ENCODE measurements at regions not wholly inside any gene's neighbourhood (a gene's known extent, or its start where the extent isn't known, plus 50 kb on each side); places are given as distances from the start of the nearest gene placed in this dataset.

- in situ Hi-C loops (cut with MboI), result loop anchor here (5.0 to 10.0 kb wide), 3 partner anchors 562 to 1194 kb away; no protein-coding TSS in a partner anchor
- CTCF ChIA-PET, result interaction anchor here (0.7 to 1.0 kb wide), 4 partner anchors 13 to 568 kb away, joined by 3 to 6 read pairs (median 4); no protein-coding TSS in a partner anchor
- RAD21 ChIA-PET (ENCODE audit: unreplicated experiment), result no interaction called here
- no peak overlapping the region; the same call in 1 of the 2 replicates for H2AFZ ChIP-seq (ENCODE audit: control insufficient read depth, low read depth, low read length)
- H3K36me3 ChIP-seq (ENCODE audit: control insufficient read depth in 2 of 2, insufficient read depth in 2 of 2, low read length in 1 of 2), result no peaks in the 10 kb centered on the region
- H3K4me2 ChIP-seq (ENCODE audit: control insufficient read depth, insufficient read depth), result no peak overlapping the region
- DNase-seq (ENCODE audit: low read depth, low spot score) (peak; percentile 13), FAIRE-seq (peak; percentile 86), ATAC-seq (peak; percentile 93)
- H3K9me3 ChIP-seq (replicated peaks; ENCODE audit: control insufficient read depth, insufficient read depth, low read length), result no peaks in the 10 kb centered on the region
- intact Hi-C loops (cut with micrococcal nuclease; ENCODE audit: unreplicated experiment), result loop anchor here (1.0 to 5.0 kb wide), 4 partner anchors 556 to 1197 kb away; no protein-coding TSS in a partner anchor
- H3K27ac ChIP-seq (ENCODE audit: control insufficient read depth, insufficient read depth), result no peak overlapping the region
- no peaks in the 10 kb centered on the region for H3K79me2 ChIP-seq (ENCODE audit: control insufficient read depth, insufficient read depth, low read length)
- no peak overlapping the region for H3K9ac ChIP-seq (ENCODE audit: control insufficient read depth, insufficient read depth, low read length)
- POLR2A ChIA-PET, result no interaction called here
- no peaks in the 10 kb centered on the region for H3K4me1 ChIP-seq (ENCODE audit: control insufficient read depth, insufficient read depth, low read length)
- no peaks in the 10 kb centered on the region for H3K27me3 ChIP-seq (replicated peaks in 1 of 2; ENCODE audit: control insufficient read depth in 2 of 2, insufficient read depth in 2 of 2, low read length in 1 of 2)
- no peaks in the 10 kb centered on the region for H4K20me1 ChIP-seq (ENCODE audit: control insufficient read depth, insufficient read depth)
- SMC1A ChIA-PET (ENCODE audit: uncharacterized antibody, unreplicated experiment), result interaction anchor here (0.8 kb wide), 1 partner anchor 566 kb away, joined by 4 read pairs; no protein-coding TSS in a partner anchor
- no TSS peak for BruUV-seq (replicated peaks)
- H3K4me3 ChIP-seq, result no peak overlapping the region
- WGBS (ENCODE audit: insufficient coverage, insufficient replicate concordance, low lambda C conversion rate, missing lambda C conversion rate), result 10% methylated on average over 18 of the region's 18 CpGs
- TF ChIP-seq JUND (IDR thresholded peaks at IDR 0.05; ENCODE audit: low read depth, low read length), result no peak
- TF ChIP-seq SREBF1 (IDR thresholded peaks at IDR 0.05; ENCODE audit: low read length), result no peak
- TF ChIP-seq SKIL (IDR thresholded peaks at IDR 0.05; ENCODE audit: low read depth, poor library complexity, severe bottlenecking), result no peak
- no peak for TF ChIP-seq E4F1 (IDR thresholded peaks at IDR 0.05; ENCODE audit: borderline replicate concordance, partially characterized antibody)
- TF ChIP-seq BMI1 (IDR thresholded peaks at IDR 0.05; ENCODE audit: borderline replicate concordance), result no peak
- TF ChIP-seq BCL11A (IDR thresholded peaks at IDR 0.05; ENCODE audit: low read depth, low read length), result no peak
- no peak for TF ChIP-seq HSF1 (IDR thresholded peaks at IDR 0.05; ENCODE audit: low read depth, low read length)
- no peak for TF ChIP-seq WRNIP1 (IDR thresholded peaks at IDR 0.05; ENCODE audit: borderline replicate concordance, low read depth, low read length)
- no peak for TF ChIP-seq CBX3 (IDR thresholded peaks at IDR 0.05; ENCODE audit: borderline replicate concordance, low read depth)
- TF ChIP-seq SPI1 (IDR thresholded peaks at IDR 0.05; ENCODE audit: borderline replicate concordance, insufficient read depth, low read depth, low read length), result peak; percentile 13; the same call in 1 of the 2 replicates
- no peak for TF ChIP-seq SREBF2 (IDR thresholded peaks at IDR 0.05; ENCODE audit: low read length)
- no peak for TF ChIP-seq RB1 (IDR thresholded peaks at IDR 0.05; ENCODE audit: borderline replicate concordance)
- TF ChIP-seq SMC3 (IDR thresholded peaks at IDR 0.05; ENCODE audit: borderline replicate concordance, low read length), result peak; percentile 91
- no peak for TF ChIP-seq MEF2B (IDR thresholded peaks at IDR 0.05; ENCODE audit: partially characterized antibody, poor library complexity, severe bottlenecking)
- no peak for TF ChIP-seq PBX3 (IDR thresholded peaks at IDR 0.05; ENCODE audit: insufficient replicate concordance, low read depth, low read length)
- no peak for TF ChIP-seq HDAC2 (IDR thresholded peaks at IDR 0.05)
Measured at GRCh38 chr2:234550511-234551107, 53.7 kb upstream of the ARL4C start.
